ENCODE measurements at regions not wholly inside any gene's neighbourhood (a gene's known extent, or its start where the extent isn't known, plus 50 kb on each side); places are given as distances from the start of the nearest gene placed in this dataset.

GRCh38 chr12:59859171-59859510, 263.3 kb downstream of the SLC16A7 start:
- TF ChIP-seq CTCF (conservative IDR thresholded peaks at IDR 0.05 in 1 of 2, IDR thresholded peaks at IDR 0.05 in 1 of 2; ENCODE audit: low read depth in 1 of 2, low read length in 2 of 2) (no peak), EZH2 (IDR thresholded peaks at IDR 0.05; ENCODE audit: low read length, missing control alignments) (no peak)

Data from fibroblast of lung (primary cell).